Stimulated activated CD4-positive, alpha-beta T cell treated with anti-CD3 and anti-CD28 coated beads, Interleukin-15, amount 100 ng/mL, for 48 hours (primary cell): ENCODE measurements at regions not wholly inside any gene's neighbourhood (a gene's known extent, or its start where the extent isn't known, plus 50 kb on each side); places are given as distances from the start of the nearest gene placed in this dataset.

ENCODE experiments used
- DNase-seq, 2 donors: peaks; one replicate each; pipeline ENCODE4 v3.0.0-alpha.2; 2020; ENCODE audit warnings: low read depth in 2 of 2

DNA sequence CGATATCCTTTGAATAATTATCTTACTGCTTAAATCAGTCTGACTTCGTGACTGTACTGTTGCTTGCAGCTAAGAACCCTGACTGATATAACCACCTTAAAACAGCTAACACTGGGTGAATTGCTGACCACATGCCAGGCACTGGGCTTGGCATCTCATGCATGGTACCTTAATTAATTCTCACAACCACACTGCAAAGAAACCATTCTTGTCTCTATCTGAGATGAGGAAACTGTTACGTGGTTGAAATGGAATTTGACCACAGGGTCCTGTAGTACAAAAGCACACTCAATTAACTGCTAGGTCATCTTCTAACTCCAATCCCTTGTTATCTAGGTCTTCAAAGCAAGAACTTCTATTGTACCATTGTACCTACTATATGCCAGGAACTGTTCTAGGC, 92.7 kb upstream of the PRICKLE2 start:
- no peak for DNase-seq

DNA sequence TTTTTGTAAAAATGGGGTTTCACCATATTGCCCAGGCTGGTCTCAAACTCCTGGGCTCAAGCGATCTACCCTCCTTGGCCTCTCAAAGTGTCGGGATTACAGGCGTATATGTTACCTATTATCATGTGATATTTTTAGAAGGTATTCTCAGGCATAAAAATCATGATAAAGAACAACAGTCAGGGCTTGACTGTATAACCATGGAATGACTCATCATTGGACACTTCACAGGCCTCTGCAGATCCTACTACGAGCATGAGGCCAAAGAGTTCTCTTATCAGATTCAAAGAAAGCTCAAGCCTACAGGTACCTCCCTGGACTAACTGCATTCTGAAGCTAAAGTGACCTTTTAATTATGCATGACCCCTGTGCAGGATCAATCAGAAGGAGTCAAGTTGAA, 91.7 kb upstream of the PRICKLE2 start:
- no peak for DNase-seq

DNA sequence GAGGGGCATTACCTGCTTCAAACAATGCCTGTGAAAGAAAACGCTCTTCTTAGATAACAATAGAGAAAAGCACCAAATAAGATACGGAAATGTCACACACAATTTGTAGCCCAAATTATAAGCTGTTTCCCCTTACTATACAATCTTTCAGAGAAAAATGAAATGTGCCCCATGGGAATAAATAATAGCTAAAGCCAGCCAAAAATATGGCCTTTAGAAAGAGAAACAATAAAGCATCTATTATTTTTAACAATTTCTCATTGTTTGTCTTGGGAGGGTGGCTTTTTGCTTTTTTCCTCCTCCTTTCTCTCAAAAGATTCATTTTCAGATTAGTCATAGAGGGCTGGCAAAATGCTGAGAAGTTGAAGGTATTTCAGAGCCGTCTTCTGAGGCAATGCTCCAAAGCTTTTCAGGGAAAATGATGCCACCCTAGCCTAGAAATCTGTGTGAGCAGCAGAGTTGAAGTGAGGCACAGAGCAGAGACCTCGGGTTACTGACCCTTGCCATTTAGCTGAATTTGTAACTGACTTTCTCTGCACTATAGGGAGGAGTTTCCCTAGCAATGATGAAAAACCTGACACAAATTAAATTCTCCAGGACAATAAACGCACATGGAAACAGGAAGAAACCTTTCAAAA, 86.3 kb upstream of the PRICKLE2 start:
- DNase-seq, result no peak

DNA sequence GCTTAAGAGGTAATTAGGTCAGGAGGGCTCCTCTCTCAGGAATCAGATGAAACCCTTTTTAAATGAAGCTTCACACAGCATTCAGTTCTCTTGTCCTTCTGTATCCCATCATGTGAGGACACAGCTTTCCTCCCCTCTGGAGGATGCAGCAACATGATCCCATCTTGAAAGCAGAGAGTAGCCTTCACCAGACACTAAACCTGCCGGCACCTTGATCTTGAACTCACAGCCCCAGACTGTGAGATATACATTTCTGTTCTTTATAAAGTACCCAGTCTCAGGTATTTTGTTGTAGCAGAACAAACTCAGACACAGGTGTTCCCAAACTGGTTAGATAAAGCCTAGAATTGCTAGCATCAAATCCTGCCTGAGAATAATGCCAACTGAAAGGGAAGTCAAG, 83.7 kb upstream of the PRICKLE2 start:
- DNase-seq, result no peak

DNA sequence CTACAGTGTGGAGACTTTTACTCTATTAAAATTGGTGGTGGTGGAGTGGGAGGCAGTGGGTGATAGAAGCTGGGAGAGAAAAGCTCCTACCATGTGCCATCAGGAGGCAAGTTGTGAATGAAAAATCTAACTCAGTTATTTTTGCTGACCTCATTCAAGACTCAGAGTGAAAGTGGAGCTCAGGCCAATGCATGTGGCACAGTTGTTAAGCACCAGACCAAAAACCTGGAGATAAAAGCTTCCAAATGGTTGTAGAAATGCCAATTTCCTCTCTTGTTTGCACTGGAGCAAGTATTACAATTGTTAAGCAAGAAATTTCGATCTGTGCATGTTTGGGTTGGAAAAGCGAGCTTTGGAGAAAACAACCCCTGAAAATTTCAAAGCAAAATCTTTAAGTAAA, 81.5 kb upstream of the PRICKLE2 start:
- DNase-seq, result no peak

DNA sequence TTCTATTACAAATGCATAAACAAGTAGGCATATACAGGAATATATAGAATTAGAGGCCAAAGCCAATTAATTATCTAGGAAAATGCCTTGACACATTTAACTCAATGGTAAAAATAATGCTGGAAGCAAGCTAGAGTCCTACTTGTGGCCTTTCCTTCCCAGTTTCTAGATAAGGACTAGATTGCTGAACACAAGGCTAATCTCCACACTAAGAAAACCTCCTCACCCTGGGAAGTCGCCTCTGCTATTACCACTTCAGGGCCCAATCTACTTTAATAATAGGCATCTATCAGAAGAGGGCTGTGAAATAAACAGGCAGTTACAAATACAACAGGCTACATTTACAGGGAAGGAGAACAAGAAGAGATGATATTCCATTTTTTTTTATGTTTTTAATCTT, 80.5 kb upstream of the PRICKLE2 start:
- DNase-seq, result no peak

DNA sequence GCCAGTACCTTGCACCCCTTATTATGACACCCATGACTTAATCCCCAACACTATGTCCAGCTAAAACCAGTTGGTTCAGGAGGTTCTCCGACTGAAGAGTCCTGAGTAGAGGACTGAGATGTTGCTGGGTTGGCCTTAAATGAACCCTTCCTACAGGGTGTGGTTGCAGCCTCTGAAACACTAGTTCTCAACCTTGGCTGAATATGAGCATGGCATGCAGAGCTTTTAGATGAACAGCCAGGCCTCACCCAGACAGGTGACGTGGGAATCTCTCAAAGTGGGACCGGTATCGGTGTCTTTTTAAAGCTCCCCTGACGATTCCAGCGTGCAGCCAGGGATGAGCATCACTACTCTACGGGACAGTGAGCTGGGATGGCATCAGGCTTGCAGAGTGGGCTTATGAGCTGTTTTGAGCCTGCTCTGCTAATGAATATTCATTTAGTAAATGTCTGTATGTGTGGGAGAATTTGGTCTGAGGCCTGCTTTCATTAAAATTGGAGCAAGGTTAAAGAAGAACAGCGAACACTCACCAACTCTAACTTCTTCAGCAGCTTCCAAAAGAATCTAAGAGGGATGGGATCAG, 79.7 kb upstream of the PRICKLE2 start:
- no peak for DNase-seq

DNA sequence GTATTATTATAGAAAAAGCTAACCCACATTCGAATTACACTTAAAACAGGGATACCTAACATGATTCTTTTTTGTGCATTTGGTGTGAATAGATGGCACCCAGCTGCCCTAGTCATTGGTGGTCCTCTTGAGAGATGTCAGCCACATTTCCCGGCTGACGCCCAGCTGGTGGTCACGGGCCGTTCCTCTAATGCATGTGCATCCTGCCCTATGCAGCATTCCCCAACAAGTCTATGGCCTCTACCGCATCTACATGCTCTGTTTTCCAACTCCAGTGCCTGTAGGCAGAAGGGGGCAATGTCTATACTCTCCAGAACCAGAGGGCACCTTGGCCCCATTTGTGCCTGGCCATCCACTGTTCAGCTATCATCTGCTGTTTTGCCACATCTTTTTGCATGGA, 78.6 kb upstream of the PRICKLE2 start:
- DNase-seq, result no peak

DNA sequence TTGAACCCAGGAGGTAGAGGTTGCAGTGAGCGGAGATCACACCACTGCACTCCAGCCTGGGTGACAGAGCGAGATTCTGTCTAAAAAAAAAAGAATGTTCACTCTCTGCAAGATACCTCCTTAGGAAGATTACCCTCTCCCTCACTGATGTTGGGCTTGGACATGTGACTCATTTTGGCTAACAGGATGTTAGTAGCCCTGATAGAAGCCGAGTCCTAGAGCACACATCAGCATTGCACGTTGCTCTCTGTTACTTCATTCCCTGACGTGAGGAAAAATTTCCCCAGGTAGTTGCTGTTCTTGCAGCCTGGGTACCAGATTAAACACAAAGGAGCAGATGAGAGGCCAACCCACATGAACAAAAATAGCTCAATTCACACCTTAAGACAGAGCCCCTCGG, 78.1 kb upstream of the PRICKLE2 start:
- no peak for DNase-seq

DNA sequence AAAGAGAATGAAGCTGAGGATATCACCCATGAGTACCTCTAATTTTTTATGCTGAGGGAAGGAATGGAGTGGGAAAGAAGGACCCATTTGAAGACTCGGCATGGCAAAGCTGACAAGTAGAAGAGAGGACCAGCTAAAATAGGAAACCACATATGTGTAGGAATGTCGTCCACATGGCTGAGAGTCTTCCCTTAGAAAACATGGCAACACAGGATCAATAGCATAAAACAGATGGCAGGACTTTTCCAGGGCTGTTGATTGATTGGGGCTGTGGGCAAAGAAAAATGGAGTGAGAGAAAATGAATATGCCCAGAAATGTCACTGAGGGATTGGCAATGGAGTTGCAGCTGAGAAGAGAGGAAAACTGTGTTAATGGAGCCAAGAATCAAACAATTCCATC, 76.2 kb upstream of the PRICKLE2 start:
- no peak for DNase-seq

DNA sequence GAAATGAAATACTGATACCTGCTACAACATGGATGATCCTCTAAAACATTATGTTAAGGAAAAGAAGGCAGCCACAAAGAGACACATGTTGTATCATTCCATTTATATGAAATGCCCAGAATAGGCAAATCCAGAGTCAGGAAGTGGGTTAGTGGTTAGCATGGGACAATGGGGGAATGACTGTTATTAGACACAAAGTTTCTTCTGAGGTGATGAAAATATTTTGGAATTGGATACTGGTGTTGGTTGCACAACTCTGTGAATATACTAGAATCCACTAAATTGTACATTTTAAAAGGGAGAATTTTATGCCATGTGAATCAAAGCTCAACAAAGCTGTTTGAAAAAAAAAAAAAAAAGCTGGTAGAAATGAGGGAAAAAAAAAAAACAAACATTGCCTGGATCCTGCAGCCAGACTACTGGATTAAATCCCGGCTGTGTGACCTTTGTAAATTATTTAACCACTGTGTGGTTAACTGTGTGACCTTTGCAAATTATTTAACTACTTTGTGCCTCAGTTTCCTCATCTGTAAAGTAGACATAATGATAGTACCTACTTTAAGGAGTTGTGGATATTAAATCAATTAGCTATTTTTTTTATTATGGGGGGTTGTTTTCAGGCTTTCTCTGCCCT, 75.6 kb upstream of the PRICKLE2 start:
- DNase-seq, result no peak

DNA sequence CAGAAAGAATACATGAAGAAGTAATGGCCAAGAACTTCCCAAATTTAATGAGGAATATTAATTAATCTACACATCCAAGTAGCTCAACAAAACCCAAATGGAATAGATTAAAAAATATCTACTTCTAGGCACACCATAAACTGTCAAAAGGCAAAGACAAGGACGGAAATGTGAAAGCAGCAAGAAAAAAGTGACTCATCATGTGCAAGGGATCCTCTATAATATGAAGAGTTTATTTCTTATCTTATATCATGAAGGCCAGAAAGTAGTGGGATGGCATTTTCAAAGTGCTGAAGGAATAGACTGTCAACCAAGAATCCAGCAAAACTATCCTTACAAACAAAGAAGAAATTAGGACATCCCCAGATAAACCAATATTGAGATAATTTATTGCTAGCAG, 73.9 kb upstream of the PRICKLE2 start:
- DNase-seq, result no peak

DNA sequence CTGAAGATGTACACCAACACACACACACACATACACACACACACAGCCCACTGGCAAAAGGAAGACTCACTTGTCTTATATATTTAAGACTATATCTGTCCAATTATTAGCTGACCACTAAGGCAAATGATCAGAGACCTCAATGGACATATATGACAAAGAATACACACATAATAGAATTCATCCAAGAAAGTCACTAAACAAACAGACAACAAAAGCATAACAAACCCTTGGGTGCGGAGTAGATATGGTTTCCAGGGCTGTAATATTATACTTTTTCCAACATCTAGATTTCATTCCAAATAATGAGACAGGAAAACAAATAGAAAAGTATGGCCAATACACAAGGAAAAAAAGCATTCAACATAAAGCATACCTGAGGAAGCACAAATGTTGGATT, 72.3 kb upstream of the PRICKLE2 start:
- DNase-seq, result no peak

DNA sequence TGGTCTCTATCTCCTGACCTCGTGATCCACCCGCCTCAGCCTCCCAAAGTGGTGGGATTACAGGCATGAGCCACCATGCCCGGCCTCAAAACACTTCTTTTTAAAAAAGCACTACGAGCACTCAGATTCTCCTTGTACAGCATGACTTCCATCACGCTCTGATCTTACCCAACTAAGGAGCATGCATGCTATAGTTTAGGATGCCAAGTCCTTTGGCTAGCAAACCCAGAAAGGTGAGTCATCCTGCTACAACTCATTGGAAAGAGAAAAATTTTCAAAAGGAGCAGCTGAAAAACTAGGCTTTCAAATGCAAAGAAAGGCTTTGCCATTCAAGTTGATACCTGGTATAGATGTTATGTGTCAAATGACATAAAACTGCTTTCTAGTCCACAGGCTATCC, 70.3 kb upstream of the PRICKLE2 start:
- DNase-seq, result no peak

DNA sequence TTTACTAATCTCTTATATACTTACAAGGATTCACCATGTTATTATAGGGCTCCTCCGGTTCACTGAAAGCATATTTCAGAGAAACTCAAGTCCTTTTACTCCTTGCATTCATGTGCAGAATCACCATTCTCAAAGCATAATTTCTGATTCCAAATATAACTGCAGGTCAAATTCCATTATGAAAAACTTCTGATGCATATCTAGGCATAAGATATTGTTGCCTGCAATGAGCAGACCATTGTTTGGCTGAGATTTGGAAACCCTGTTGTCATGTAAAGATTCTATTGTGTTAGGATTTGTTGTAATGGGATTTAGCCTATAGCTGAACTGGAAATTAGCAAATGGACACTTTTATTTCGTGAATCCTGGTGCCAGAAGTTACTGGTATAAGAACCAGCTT, 69.5 kb upstream of the PRICKLE2 start:
- no peak for DNase-seq

DNA sequence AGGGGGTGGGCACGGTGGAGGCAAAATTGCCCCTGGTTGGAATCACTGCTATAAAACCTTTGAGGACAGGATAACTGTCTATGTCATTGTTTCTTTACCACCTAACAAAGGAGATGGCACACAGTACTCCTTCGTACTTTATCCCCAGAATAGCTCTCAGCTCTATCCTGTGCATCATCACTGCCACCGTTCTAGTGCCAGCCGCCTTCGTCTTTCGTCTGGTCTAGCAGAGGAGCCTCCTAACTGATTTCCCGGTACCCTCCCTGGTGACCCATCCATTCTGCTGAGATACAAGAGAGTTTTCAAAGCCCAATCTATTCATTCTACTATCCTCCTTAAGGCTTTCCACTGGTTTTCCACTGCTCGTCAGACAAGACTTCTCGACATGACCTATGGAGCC, 67.9 kb upstream of the PRICKLE2 start:
- DNase-seq, result no peak

DNA sequence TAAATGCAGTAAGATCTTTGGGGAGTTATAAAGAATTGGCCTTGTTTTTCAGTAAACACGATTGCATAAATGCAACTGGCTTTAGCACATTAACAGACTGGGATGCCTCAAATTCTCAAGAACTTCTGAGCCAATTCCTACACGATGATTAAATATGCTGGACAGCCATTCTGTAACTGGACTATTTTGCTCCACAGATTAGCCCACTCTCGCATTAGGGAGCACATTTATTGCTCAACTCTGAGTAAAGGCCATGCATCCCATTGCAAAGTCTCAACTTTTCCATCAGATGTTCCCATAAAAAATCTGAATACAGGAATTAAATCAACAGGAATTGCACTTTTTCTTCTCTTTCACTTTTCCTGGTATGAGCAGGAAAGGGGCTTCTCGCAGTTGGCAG, 66.7 kb upstream of the PRICKLE2 start:
- no peak for DNase-seq

DNA sequence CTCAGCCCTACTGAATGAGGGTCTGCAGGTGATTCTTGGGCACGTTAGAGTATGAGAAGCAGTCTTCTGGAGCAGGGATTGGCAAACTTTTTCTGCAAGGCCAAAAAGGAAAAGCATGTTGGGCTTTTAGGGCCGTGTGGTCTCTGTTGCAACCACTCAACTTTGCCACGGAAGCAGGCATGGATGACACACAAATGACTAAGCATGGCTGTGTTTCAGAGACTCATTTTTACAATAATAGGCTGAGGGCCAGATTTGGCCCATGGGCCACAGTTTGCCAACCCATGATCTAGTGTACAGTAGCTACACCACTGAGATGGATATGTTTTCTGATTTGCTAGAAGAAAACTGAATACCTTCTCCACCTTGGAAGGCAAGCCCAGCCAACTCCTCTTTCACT, 66.1 kb upstream of the PRICKLE2 start:
- DNase-seq, result no peak

DNA sequence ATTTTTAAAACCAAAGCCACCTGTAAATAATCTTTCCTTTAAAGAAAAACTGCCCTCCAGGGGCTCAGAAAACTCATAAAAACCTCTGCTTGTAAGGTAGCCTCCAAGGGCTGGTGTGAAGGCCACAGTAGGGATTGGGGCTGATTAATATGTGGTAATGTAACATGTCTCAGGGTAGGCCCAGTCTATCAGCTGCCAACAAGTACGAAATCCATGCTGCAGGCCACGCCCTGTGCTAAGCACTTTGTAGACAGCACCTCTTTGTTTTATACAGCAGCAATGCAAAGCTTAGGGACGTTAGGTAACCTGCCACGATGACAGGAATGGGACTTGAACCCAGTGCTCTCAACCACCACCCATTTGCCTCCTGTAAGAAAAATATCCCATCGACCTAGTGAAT, 65.6 kb upstream of the PRICKLE2 start:
- DNase-seq, result no peak

DNA sequence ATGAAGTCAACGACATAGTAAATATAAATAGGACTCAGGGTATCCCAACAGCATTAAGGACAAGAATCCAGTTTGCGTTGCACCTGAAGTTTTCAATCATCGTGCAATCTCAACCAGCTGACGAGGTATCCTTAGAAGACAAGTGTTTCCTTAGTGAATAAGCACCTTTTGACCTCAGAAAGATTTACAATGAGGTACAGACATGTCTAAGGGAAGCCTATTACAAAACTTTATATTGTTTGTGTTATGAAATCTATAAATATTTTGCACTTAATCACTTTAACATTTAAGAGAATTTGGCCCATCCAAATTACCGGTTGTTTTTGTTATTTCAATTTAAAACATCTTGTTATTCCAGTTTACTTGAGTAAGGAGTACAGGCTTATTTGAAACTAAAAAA, 64.9 kb upstream of the PRICKLE2 start:
- no peak for DNase-seq

DNA sequence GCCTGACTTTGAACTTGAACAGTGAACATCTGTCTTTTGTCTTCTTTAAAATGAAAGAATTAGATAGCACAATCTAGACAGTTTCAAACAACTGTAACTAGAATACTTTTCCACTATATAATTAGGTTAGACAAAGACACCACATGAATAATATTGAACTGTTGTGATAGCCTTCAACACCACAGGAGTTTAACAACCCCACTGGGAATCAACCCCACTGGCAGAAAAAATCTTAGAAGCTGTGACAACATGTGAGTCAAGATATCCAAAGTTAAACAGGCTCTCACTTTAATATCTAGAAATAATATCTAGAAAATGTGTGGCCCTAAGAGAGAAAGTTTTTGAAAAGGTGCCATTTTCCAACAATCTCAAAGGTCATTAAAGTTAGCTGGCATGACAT, 64.4 kb upstream of the PRICKLE2 start:
- DNase-seq, result no peak

DNA sequence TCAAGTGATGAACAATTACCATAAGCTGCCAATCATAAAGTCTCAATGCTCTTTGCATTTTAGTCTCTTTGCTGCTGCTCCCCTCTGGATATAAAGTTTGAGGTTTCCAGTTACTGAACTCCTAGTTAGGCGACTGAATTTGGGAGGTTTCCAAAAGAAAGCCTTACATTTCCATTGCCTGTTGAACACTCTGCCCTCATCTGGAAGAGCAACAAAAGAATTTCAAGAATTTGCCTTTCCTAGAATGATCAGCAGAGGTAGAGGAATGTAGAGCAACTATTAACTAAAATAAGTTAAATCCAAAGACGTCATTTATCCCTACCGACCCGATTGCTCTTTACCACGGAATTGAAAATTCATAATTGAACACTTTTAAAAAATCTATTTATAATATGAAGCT, 53.4 kb upstream of the PRICKLE2 start:
- no peak for DNase-seq

DNA sequence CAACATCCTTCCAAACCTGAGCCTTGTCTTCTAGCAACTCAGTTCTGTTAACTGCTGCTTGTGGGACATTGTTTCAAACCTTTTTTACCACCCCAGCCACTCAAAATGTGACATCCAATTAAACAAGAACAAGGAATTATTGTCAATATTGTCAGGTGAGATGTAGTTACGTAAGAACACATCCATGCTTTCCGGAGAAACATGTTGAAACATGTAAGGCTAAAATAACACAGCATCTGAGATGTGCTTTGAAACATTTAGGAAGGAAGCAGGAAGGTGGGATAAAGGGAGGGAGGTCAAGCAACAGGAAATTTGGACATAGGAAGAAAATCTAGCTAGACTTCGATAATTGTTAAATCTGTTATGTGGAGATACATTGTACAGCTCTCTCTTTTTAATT, 50.9 kb upstream of the PRICKLE2 start:
- DNase-seq, result no peak
